ENCODE measurements at regions not wholly inside any gene's neighbourhood (a gene's known extent, or its start where the extent isn't known, plus 50 kb on each side); places are given as distances from the start of the nearest gene placed in this dataset.

GRCh38 chr2:65766768-65767267, 334.4 kb upstream of the SPRED2 start:
- no peak for TF ChIP-seq CTCF (IDR thresholded peaks at IDR 0.05)
- TF ChIP-seq POLR2A (IDR thresholded peaks at IDR 0.05) = no peak
